ENCODE measurements at regions not wholly inside any gene's neighbourhood (a gene's known extent, or its start where the extent isn't known, plus 50 kb on each side); places are given as distances from the start of the nearest gene placed in this dataset.

GRCh38 chr3:130841357-130841756, 52.5 kb upstream of the ATP2C1 start:
- DNase-seq: no peak

DNA sequence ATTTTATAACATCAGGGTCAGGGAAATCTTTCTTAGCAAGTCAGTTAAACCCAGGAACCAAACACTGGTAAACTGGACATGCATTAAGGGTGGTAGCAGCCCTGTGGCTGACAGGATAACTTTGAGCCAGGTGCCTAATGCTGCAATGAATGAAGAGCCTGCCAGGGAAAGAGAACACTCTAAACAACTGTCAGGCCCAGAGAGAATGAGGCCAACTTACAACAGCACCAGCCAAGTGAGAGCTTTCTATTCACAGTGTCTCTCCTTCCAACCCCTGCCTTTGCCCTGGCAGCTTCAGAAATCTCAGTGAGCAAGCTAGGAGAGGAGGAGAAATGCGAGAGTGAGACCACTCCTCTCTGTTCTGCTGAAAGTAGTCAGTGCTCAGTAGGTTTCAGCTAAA, 50.4 kb upstream of the ATP2C1 start:
- no peak for DNase-seq

Measured in NCI-H69 (cell line).